Colonic mucosa (tissue), 4 donors: ENCODE measurements at regions not wholly inside any gene's neighbourhood (a gene's known extent, or its start where the extent isn't known, plus 50 kb on each side); places are given as distances from the start of the nearest gene placed in this dataset.

Experiments
- DNase-seq: peaks from one replicate; pipeline ENCODE4 v3.0.0-alpha.2; 2020
- H3K27ac ChIP-seq: fragments of 200-600 bp; one replicate; pipeline ENCODE4 v1.8.0; 2021
- H3K27me3 ChIP-seq: fragments of 200-600 bp; one replicate; pipeline ENCODE4 v1.8.0; 2021
- H3K36me3 ChIP-seq: fragments of 200-600 bp; one replicate; pipeline ENCODE4 v1.8.0; 2021
- H3K4me1 ChIP-seq: fragments of 200-600 bp; one replicate; pipeline ENCODE4 v1.8.0; 2021; ENCODE audit warnings: mild to moderate bottlenecking
- H3K4me3 ChIP-seq: fragments of 200-600 bp; one replicate; pipeline ENCODE4 v1.8.0; 2021
- H3K9ac ChIP-seq, 2 donors: one replicate each; pipeline ENCODE4 v1.7.0; 2013; ENCODE audit warnings: control low read depth in 2 of 2, low read depth in 2 of 2, low read length in 2 of 2
- H3K9me3 ChIP-seq: fragments of 200-600 bp; one replicate; pipeline ENCODE4 v1.8.0; 2021
- intact Hi-C: fragments of 100-400 bp; cut with DNase I; formaldehyde crosslinking; loops from one replicate; pipeline ENCODE4 v1.14.1; 2022
- TF ChIP-seq, protein P1 (sequence below): fragments of 200-600 bp; IDR thresholded peaks from one replicate; pipeline ENCODE4 v1.8.0; 2022; ENCODE audit warnings: antibody characterized with exemption, mild to moderate bottlenecking
- donor health status: healthy.
- donor health status: DM: no; HTN: no; CAD: no.
- donor health status: DM: no; HTN: no; CAD: no.

DNA sequence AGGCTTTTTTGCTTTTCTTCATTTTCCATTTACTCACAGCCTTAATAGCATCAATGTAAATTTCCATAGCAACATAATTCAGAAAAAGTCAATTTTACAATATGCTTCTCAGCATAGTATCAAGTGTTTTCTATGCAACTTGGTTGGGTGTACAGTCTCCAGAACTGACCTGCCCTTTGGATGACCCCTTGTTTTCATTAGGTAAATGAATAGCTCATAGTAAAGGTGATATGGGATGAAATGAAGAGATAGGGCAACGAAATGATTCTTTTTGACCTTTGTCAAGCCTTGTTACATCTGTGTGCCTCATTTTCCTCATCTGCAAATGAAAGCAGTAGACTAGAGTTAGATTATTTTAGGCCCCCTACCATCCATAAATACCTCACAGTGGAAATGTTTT, 1081.0 kb downstream of the TMTC2 start:
- TF ChIP-seq, protein P1, sequence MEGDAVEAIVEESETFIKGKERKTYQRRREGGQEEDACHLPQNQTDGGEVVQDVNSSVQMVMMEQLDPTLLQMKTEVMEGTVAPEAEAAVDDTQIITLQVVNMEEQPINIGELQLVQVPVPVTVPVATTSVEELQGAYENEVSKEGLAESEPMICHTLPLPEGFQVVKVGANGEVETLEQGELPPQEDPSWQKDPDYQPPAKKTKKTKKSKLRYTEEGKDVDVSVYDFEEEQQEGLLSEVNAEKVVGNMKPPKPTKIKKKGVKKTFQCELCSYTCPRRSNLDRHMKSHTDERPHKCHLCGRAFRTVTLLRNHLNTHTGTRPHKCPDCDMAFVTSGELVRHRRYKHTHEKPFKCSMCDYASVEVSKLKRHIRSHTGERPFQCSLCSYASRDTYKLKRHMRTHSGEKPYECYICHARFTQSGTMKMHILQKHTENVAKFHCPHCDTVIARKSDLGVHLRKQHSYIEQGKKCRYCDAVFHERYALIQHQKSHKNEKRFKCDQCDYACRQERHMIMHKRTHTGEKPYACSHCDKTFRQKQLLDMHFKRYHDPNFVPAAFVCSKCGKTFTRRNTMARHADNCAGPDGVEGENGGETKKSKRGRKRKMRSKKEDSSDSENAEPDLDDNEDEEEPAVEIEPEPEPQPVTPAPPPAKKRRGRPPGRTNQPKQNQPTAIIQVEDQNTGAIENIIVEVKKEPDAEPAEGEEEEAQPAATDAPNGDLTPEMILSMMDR, result no peak
- H3K27ac ChIP-seq, result no peak overlapping the region
- H3K36me3 ChIP-seq, result no peaks in the 10 kb centered on the region
- H3K4me1 ChIP-seq, result no peaks in the 10 kb centered on the region
- no peak for DNase-seq
- no peaks in the 10 kb centered on the region for H3K27me3 ChIP-seq
- H3K4me3 ChIP-seq, result no peak overlapping the region
- H3K9ac ChIP-seq, result no peak overlapping the region
- no peaks in the 10 kb centered on the region for H3K9me3 ChIP-seq
- intact Hi-C loops, result no loop called here

DNA sequence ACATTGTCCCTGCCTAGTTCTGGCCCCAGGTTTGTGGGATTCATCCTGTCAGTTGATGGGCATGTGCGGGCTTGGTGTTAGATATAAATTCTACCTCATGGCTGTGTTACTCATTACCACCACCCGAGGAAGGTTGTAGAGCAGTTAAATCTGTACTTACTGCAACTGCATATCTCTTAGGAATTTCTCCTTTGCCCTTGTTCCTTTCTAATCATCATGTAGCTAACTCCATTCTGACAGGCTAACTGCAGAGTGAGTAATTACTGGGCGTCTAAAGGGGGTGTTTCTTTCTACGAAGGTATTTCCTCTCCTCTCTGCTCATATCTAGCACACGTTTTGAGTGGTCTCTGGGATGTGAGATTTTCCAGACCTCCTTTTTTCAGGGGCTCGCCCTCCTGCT, 1076.7 kb downstream of the TMTC2 start:
- Histone ChIP-seq H3K9ac (no peak overlapping the region), H3K27me3 (no peaks in the 10 kb centered on the region), H3K4me1 (no peaks in the 10 kb centered on the region), H3K27ac (no peak overlapping the region), H3K36me3 (no peaks in the 10 kb centered on the region), H3K4me3 (no peak overlapping the region), H3K9me3 (no peaks in the 10 kb centered on the region)
- intact Hi-C loops, result no loop called here
- TF ChIP-seq, protein P1, result no peak
- DNase-seq, result no peak

DNA sequence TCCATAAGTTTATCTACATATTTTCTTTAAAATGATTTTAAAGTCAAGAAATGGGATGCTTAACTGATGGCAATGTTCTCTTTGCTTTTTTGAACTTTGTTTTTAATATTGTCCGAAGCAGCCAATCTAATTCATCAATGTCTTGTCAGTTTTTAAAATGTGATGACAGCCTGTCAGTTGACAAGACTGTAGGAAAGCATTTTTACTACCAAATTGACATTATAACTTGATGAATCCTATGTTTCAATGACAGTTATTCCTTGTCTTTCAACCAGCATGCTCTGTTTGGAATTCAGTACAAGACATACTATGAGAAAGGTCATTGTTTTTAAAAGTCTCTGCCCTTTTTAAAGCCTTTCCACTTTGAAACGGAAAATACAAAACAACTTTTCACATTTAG, 1073.2 kb downstream of the TMTC2 start:
- no peak overlapping the region for H3K4me3 ChIP-seq
- TF ChIP-seq, protein P1, result no peak
- H3K36me3 ChIP-seq, result no peaks in the 10 kb centered on the region
- H3K9me3 ChIP-seq, result no peaks in the 10 kb centered on the region
- H3K27ac ChIP-seq, result no peak overlapping the region
- H3K9ac ChIP-seq, result no peak overlapping the region
- intact Hi-C loops, result no loop called here
- H3K4me1 ChIP-seq, result no peaks in the 10 kb centered on the region
- H3K27me3 ChIP-seq, result no peaks in the 10 kb centered on the region
- DNase-seq, result no peak

DNA sequence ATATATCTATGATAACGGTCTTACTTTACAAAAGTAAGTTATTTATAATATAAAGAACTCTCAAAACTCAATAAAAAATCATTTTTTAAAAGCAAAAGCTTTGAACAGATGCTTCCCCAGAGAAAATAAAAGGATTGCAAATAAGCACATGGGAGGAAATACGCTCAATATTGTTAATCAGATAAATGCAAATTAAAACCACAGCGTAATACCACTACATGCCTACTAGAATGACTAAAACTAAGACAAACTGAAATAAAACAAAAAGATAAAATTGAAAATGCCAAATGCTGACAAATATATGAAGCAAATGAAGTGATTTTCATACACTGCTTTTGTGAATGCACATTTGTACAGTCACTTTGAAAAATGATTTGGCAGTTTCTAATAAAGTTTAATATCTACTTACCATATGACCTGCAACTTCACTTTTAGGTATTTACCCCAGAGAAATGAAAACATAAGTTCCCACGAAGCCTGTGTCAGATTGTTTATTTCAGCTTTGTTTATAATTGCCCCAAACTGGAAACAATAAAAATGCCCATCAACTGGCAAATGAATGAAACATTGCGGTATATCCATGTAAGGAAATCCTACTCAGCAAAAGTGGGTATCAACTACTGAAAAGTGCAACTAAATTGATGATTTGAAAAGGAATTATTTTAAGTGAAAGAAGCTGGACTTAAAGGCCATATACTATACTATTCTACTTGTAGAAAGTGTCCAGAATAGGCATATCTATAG, 1072.4 kb downstream of the TMTC2 start:
- intact Hi-C loops, result no loop called here

DNA sequence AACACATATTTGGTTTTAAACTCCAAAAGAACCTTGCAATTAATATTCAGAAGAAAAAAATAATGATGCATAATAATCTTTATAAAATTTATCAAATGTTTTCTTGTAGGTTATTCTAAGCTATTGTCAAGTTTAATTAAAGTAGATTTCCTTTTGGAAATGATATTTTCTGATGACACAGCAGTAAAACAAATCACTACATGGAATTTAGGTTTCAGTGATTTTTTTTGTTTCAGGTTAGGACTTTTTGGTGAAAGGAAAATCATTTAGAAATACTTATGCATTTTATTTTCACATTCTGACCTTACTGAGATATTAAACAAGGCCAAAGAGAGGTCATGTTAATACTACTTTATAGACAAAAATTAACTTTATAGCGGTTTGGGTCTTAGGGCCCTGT, 1067.2 kb downstream of the TMTC2 start:
- H3K9me3 ChIP-seq, result no peaks in the 10 kb centered on the region
- TF ChIP-seq, protein P1, result no peak
- no peaks in the 10 kb centered on the region for H3K36me3 ChIP-seq
- H3K4me1 ChIP-seq, result no peaks in the 10 kb centered on the region
- intact Hi-C loops, result no loop called here
- no peak overlapping the region for H3K9ac ChIP-seq
- DNase-seq, result no peak
- no peak overlapping the region for H3K27ac ChIP-seq
- H3K4me3 ChIP-seq, result no peak overlapping the region
- H3K27me3 ChIP-seq, result no peaks in the 10 kb centered on the region

More for the DNA sequence above, 1072.4 kb downstream of the TMTC2 start:
- Histone ChIP-seq H3K4me3 (no peak overlapping the region), H3K9me3 (no peaks in the 10 kb centered on the region), H3K36me3 (no peaks in the 10 kb centered on the region), H3K9ac (no peak overlapping the region), H3K4me1 (no peaks in the 10 kb centered on the region), H3K27me3 (no peaks in the 10 kb centered on the region), H3K27ac (no peak overlapping the region)
- TF ChIP-seq, protein P1, result no peak
- no peak for DNase-seq
